Neural progenitor cell (in vitro differentiated cells): ENCODE measurements at regions not wholly inside any gene's neighbourhood (a gene's known extent, or its start where the extent isn't known, plus 50 kb on each side); places are given as distances from the start of the nearest gene placed in this dataset.

Experiments used
- DNase-seq: peaks from one replicate; pipeline ENCODE4 v3.0.0-alpha.2; 2016; ENCODE audit warnings: low spot score
- H2AFZ ChIP-seq: fragments of 200-600 bp; sonication (generic); replicated peaks from 2 replicates; pipeline ENCODE4 v1.6.1; 2016; ENCODE audit warnings: antibody characterized with exemption
- H3F3A ChIP-seq: fragments of 200-600 bp; sonication (generic); 2 replicates; pipeline ENCODE4 v1.6.1; 2016; ENCODE audit warnings: antibody characterized with exemption, low read depth
- H3K27ac ChIP-seq: fragments of 200-600 bp; sonication (generic); 2 replicates; pipeline ENCODE4 v1.5.1; 2016; ENCODE audit warnings: mild to moderate bottlenecking
- H3K27me3 ChIP-seq: fragments of 200-600 bp; sonication (generic); 2 replicates; pipeline ENCODE4 v1.6.1; 2016; ENCODE audit warnings: mild to moderate bottlenecking, moderate library complexity
- H3K36me3 ChIP-seq: fragments of 200-600 bp; sonication (generic); 2 replicates; pipeline ENCODE4 v1.5.1; 2016
- H3K4me1 ChIP-seq: fragments of 200-600 bp; sonication (generic); 2 replicates; pipeline ENCODE4 v1.6.1; 2016; ENCODE audit warnings: mixed run types
- H3K4me2 ChIP-seq: fragments of 200-600 bp; sonication (generic); 2 replicates; pipeline ENCODE4 v1.6.1; 2016
- H3K4me3 ChIP-seq: fragments of 200-600 bp; sonication (generic); 2 replicates; pipeline ENCODE4 v1.5.1; 2016
- H3K79me2 ChIP-seq: fragments of 200-600 bp; sonication (generic); 2 replicates; pipeline ENCODE4 v1.6.1; 2016; ENCODE audit warnings: low read depth
- H3K9ac ChIP-seq: fragments of 200-600 bp; sonication (generic); 2 replicates; pipeline ENCODE4 v1.6.1; 2016
- H3K9me3 ChIP-seq: fragments of 200-600 bp; sonication (generic); 2 replicates; pipeline ENCODE4 v1.5.1; 2016; ENCODE audit warnings: low read depth
- H4K20me1 ChIP-seq: fragments of 200-600 bp; sonication (generic); 2 replicates; pipeline ENCODE4 v1.6.1; 2016; ENCODE audit warnings: low read depth
- H3K27ac Mint-ChIP-seq: 3 replicates; pipeline ENCODE4 v1.8.0; 2021; ENCODE audit warnings: mixed read lengths
- H3K27me3 Mint-ChIP-seq: 2 replicates; pipeline ENCODE4 v1.8.0; 2022; ENCODE audit warnings: low read depth, mild to moderate bottlenecking, inconsistent platforms, moderate library complexity, mixed read lengths; ENCODE audit not compliant: insufficient read depth
- H3K36me3 Mint-ChIP-seq: 3 replicates; pipeline ENCODE4 v1.8.0; 2021; ENCODE audit warnings: mixed read lengths
- H3K4me1 Mint-ChIP-seq: 3 replicates; pipeline ENCODE4 v1.8.0; 2021; ENCODE audit warnings: mixed read lengths
- H3K4me3 Mint-ChIP-seq: 3 replicates; pipeline ENCODE4 v1.8.0; 2021; ENCODE audit warnings: mild to moderate bottlenecking, moderate library complexity, mixed read lengths
- H3K9me3 Mint-ChIP-seq: 3 replicates; pipeline ENCODE4 v1.8.0; 2020; ENCODE audit warnings: mixed read lengths
- EZH2 ChIP-seq: fragments of 200-600 bp; sonication (generic); IDR thresholded peaks from 2 replicates; pipeline ENCODE4 v1.6.1; 2017; ENCODE audit warnings: antibody characterized with exemption, mild to moderate bottlenecking, moderate library complexity
- EZH2phosphoT487 ChIP-seq: fragments of 200-600 bp; sonication (generic); IDR thresholded peaks from 2 replicates; pipeline ENCODE4 v1.6.1; 2017; ENCODE audit warnings: antibody characterized with exemption
- TF ChIP-seq, protein P1 (sequence below): fragments of 200-600 bp; sonication (generic); IDR thresholded peaks from 2 replicates; pipeline ENCODE4 v1.5.1; 2017; ENCODE audit warnings: antibody characterized with exemption, mild to moderate bottlenecking

DNA sequence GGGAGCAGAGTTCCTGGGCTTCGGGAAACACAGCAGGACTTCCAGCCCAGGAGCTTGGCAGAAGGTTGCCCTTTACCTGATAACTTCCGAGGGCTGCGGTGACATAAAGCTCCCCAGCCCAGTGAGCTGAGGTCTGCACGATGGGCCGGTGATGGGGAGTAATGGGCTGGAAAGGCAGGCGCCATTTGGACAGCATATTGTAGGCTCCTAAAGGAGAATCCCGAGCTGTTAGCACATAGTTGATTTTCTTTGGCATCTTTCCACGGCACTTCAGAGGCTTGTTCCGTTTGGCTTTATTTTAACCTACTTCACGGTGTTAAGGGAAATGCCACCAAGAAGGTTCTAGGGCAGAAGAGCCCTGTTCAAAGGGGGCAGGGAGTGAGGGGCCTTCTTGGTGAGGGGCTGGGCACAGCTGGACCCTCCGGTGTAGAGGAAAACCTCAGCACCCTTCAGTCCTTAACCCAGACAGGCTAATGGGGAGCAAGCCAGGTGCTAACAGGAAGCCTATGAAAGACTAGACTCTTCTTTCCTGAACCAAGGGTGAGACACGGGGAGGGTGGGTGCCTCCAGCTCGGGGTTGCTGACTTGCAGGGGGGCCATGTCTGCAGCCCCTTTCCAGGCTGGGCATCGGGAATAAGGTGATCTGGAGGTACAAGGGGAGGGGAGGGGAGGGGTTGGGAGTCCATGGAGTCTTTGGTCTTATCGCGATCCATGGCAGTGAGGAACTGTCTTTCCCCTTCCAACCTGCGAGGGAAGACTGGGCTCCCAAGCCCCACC lies 347.7 kb downstream of the GLRX3 start:
- no peaks in the 10 kb centered on the region for H3K79me2 ChIP-seq
- H3K4me2 ChIP-seq = no peak overlapping the region
- no peaks in the 10 kb centered on the region for H3K27me3 ChIP-seq
- no peaks in the 10 kb centered on the region for H3K9me3 ChIP-seq
- H3K27ac ChIP-seq = no peak overlapping the region
- Mint-ChIP-seq H3K27me3 (peaks cover 5% of the 10 kb centered on the region), H3K4me1 (peaks cover 13% of the 10 kb centered on the region), H3K4me3 (no peak overlapping the region), H3K27ac (no peak overlapping the region), H3K9me3 (peaks cover 2% of the 10 kb centered on the region), H3K36me3 (no peaks in the 10 kb centered on the region)
- no peak for DNase-seq
- peaks cover 18% of the 10 kb centered on the region for H3F3A ChIP-seq
- no peak overlapping the region for H3K4me3 ChIP-seq
- no peaks in the 10 kb centered on the region for H3K36me3 ChIP-seq
- H3K4me1 ChIP-seq = peaks cover 19% of the 10 kb centered on the region
- no peak overlapping the region for H2AFZ ChIP-seq
- no peak for TF ChIP-seq EZH2phosphoT487
- TF ChIP-seq, protein P1, sequence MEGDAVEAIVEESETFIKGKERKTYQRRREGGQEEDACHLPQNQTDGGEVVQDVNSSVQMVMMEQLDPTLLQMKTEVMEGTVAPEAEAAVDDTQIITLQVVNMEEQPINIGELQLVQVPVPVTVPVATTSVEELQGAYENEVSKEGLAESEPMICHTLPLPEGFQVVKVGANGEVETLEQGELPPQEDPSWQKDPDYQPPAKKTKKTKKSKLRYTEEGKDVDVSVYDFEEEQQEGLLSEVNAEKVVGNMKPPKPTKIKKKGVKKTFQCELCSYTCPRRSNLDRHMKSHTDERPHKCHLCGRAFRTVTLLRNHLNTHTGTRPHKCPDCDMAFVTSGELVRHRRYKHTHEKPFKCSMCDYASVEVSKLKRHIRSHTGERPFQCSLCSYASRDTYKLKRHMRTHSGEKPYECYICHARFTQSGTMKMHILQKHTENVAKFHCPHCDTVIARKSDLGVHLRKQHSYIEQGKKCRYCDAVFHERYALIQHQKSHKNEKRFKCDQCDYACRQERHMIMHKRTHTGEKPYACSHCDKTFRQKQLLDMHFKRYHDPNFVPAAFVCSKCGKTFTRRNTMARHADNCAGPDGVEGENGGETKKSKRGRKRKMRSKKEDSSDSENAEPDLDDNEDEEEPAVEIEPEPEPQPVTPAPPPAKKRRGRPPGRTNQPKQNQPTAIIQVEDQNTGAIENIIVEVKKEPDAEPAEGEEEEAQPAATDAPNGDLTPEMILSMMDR = no peak
- no peak for TF ChIP-seq EZH2
- peaks cover 6% of the 10 kb centered on the region for H4K20me1 ChIP-seq
- H3K9ac ChIP-seq = no peak overlapping the region

- H3K4me1 Mint-ChIP-seq = peaks cover 13% of the 10 kb centered on the region
- Histone ChIP-seq H4K20me1 (peaks cover 6% of the 10 kb centered on the region), H3K27ac (no peak overlapping the region), H3K4me2 (no peak overlapping the region), H3K4me3 (no peak overlapping the region), H3F3A (peaks cover 18% of the 10 kb centered on the region), H3K4me1 (peaks cover 19% of the 10 kb centered on the region), H3K9ac (no peak overlapping the region), H2AFZ (no peak overlapping the region), H3K9me3 (no peaks in the 10 kb centered on the region), H3K36me3 (no peaks in the 10 kb centered on the region), H3K27me3 (no peaks in the 10 kb centered on the region), H3K79me2 (no peaks in the 10 kb centered on the region)
- peaks cover 5% of the 10 kb centered on the region for H3K27me3 Mint-ChIP-seq
- H3K4me3 Mint-ChIP-seq = no peak overlapping the region
- TF ChIP-seq, protein P1 = no peak
- TF ChIP-seq EZH2phosphoT487 (no peak), EZH2 (no peak)
- H3K27ac Mint-ChIP-seq = no peak overlapping the region
- no peaks in the 10 kb centered on the region for H3K36me3 Mint-ChIP-seq
- H3K9me3 Mint-ChIP-seq = peaks cover 2% of the 10 kb centered on the region
- DNase-seq = no peak
These were observed 348.4 kb downstream of the GLRX3 start for GRCh38 chr10:130484468-130485180.

GRCh38 chr10:130485236-130485957 lies 349.2 kb downstream of the GLRX3 start:
- no peaks in the 10 kb centered on the region for H3K79me2 ChIP-seq
- TF ChIP-seq EZH2phosphoT487 = no peak
- TF ChIP-seq EZH2 = no peak
- TF ChIP-seq, protein P1 = no peak
- H4K20me1 ChIP-seq = peaks cover 6% of the 10 kb centered on the region
- H3K9me3 ChIP-seq = no peaks in the 10 kb centered on the region
- H3K4me1 Mint-ChIP-seq = peaks cover 15% of the 10 kb centered on the region
- H3F3A ChIP-seq = peaks cover 20% of the 10 kb centered on the region
- H3K9ac ChIP-seq = no peak overlapping the region
- H3K27me3 Mint-ChIP-seq = peaks cover 5% of the 10 kb centered on the region
- H3K36me3 Mint-ChIP-seq = no peaks in the 10 kb centered on the region
- H3K9me3 Mint-ChIP-seq = peaks cover 2% of the 10 kb centered on the region
- H3K4me2 ChIP-seq = no peak overlapping the region
- no peak overlapping the region for H3K4me3 Mint-ChIP-seq
- no peak overlapping the region for H3K4me3 ChIP-seq
- DNase-seq = no peak
- no peaks in the 10 kb centered on the region for H3K27me3 ChIP-seq
- H3K27ac ChIP-seq = no peak overlapping the region
- no peaks in the 10 kb centered on the region for H3K36me3 ChIP-seq
- no peak overlapping the region for H3K27ac Mint-ChIP-seq
- H2AFZ ChIP-seq = no peak overlapping the region
- peaks cover 26% of the 10 kb centered on the region for H3K4me1 ChIP-seq
